Hepatocyte (in vitro differentiated cells): ENCODE measurements at regions not wholly inside any gene's neighbourhood (a gene's known extent, or its start where the extent isn't known, plus 50 kb on each side); places are given as distances from the start of the nearest gene placed in this dataset.

ENCODE experiments used
- DNase-seq: peaks from one replicate; pipeline ENCODE4 v3.0.0-alpha.2; 2016; ENCODE audit warnings: low spot score
- H2AFZ ChIP-seq: fragments of 200-600 bp; sonication (generic); 2 replicates; pipeline ENCODE4 v1.6.0; 2016; ENCODE audit warnings: antibody characterized with exemption, mild to moderate bottlenecking
- H3K27ac ChIP-seq: fragments of 200-600 bp; sonication (generic); 2 replicates; pipeline ENCODE4 v1.5.1; 2016; ENCODE audit warnings: mild to moderate bottlenecking
- H3K27me3 ChIP-seq: fragments of 200-600 bp; sonication (generic); 2 replicates; pipeline ENCODE4 v1.6.1; 2016
- H3K36me3 ChIP-seq: fragments of 200-600 bp; sonication (generic); replicated peaks from 2 replicates; pipeline ENCODE4 v1.5.1; 2016; ENCODE audit warnings: low read depth; ENCODE audit not compliant: insufficient read depth
- H3K4me1 ChIP-seq: fragments of 200-600 bp; sonication (generic); 2 replicates; pipeline ENCODE4 v1.5.1; 2016; ENCODE audit warnings: mild to moderate bottlenecking, moderate library complexity; ENCODE audit not compliant: insufficient read depth
- H3K4me2 ChIP-seq: fragments of 200-600 bp; sonication (generic); 2 replicates; pipeline ENCODE4 v1.6.0; 2016
- H3K4me3 ChIP-seq: fragments of 200-600 bp; sonication (generic); 2 replicates; pipeline ENCODE4 v1.5.1; 2016; ENCODE audit warnings: mild to moderate bottlenecking
- H3K79me2 ChIP-seq: fragments of 200-600 bp; sonication (generic); 2 replicates; pipeline ENCODE4 v1.6.0; 2017; ENCODE audit warnings: mild to moderate bottlenecking
- H3K9me2 ChIP-seq: fragments of 200-600 bp; sonication (generic); replicated peaks from 2 replicates; pipeline ENCODE4 v1.6.0; 2017; ENCODE audit warnings: mild to moderate bottlenecking; ENCODE audit not compliant: insufficient read depth
- H3K9me3 ChIP-seq: fragments of 200-600 bp; sonication (generic); 2 replicates; pipeline ENCODE4 v1.5.1; 2016; ENCODE audit warnings: low read depth, mild to moderate bottlenecking
- H4K20me1 ChIP-seq: fragments of 200-600 bp; sonication (generic); 2 replicates; pipeline ENCODE4 v1.6.0; 2016; ENCODE audit warnings: mild to moderate bottlenecking; ENCODE audit not compliant: insufficient read depth, poor library complexity, severe bottlenecking
- EZH2 ChIP-seq: fragments of 200-600 bp; sonication (generic); IDR thresholded peaks from 2 replicates; pipeline ENCODE4 v1.6.1; 2016; ENCODE audit warnings: antibody characterized with exemption, mild to moderate bottlenecking, borderline replicate concordance
- EZH2phosphoT487 ChIP-seq: fragments of 200-600 bp; sonication (generic); IDR thresholded peaks from one replicate; pipeline ENCODE4 v1.6.1; 2018; ENCODE audit warnings: antibody characterized with exemption, mild to moderate bottlenecking, low read depth, moderate library complexity; ENCODE audit not compliant: unreplicated experiment, severe bottlenecking
- WGBS: methylation state at CpG from one replicate; pipeline ENCODE4 v1.1.6; 2016; ENCODE audit warnings: low lambda C conversion rate; ENCODE audit errors: missing lambda C conversion rate; 5-methylcytosine and 5-hydroxymethylcytosine counted together
- TF ChIP-seq, protein P1 (sequence below): fragments of 200-600 bp; sonication (generic); IDR thresholded peaks from 2 replicates; pipeline ENCODE4 v1.5.1; 2016; ENCODE audit warnings: antibody characterized with exemption, mild to moderate bottlenecking; ENCODE audit not compliant: poor library complexity

GRCh38 chr5:125499636-125500332, 753.3 kb upstream of the ZNF608 start:
- Histone ChIP-seq H3K4me2 (no peak overlapping the region), H3K36me3 (no peaks in the 10 kb centered on the region), H3K4me1 (peaks cover 5% of the 10 kb centered on the region), H3K4me3 (no peak overlapping the region), H2AFZ (no peak overlapping the region), H3K9me3 (no peaks in the 10 kb centered on the region), H3K79me2 (no peaks in the 10 kb centered on the region), H3K9me2 (no peaks in the 10 kb centered on the region), H3K27me3 (no peaks in the 10 kb centered on the region), H3K27ac (no peak overlapping the region), H4K20me1 (no peaks in the 10 kb centered on the region)
- DNase-seq: no peak
- WGBS: 87% methylated on average over 2 of the region's 2 CpGs
- TF ChIP-seq EZH2phosphoT487 (no peak), EZH2 (no peak)
- TF ChIP-seq, protein P1, sequence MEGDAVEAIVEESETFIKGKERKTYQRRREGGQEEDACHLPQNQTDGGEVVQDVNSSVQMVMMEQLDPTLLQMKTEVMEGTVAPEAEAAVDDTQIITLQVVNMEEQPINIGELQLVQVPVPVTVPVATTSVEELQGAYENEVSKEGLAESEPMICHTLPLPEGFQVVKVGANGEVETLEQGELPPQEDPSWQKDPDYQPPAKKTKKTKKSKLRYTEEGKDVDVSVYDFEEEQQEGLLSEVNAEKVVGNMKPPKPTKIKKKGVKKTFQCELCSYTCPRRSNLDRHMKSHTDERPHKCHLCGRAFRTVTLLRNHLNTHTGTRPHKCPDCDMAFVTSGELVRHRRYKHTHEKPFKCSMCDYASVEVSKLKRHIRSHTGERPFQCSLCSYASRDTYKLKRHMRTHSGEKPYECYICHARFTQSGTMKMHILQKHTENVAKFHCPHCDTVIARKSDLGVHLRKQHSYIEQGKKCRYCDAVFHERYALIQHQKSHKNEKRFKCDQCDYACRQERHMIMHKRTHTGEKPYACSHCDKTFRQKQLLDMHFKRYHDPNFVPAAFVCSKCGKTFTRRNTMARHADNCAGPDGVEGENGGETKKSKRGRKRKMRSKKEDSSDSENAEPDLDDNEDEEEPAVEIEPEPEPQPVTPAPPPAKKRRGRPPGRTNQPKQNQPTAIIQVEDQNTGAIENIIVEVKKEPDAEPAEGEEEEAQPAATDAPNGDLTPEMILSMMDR: no peak

DNA sequence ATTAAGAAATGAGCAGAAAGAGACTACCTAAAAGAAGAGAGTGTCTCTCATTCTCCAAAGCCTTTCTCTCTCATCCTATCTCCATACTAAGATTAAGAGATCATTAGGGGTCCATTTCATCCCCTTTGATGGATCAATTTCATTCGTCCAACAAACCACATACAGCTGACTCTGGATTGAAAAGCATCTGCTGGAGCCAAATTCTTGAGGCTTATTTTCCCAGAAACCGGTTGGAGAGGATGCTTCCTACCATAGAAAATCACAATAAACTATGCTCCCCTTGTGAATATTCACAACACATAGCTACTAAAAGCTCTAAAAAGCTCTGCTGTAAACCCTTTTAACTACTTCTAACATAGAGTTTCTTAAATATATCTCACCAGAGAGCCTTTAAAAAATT, 755.0 kb upstream of the ZNF608 start:
- 70% methylated on average over 2 of the region's 2 CpGs for WGBS
- Histone ChIP-seq H3K27ac (no peak overlapping the region), H3K79me2 (no peaks in the 10 kb centered on the region), H3K36me3 (no peaks in the 10 kb centered on the region), H3K4me1 (peaks cover 5% of the 10 kb centered on the region), H3K27me3 (no peaks in the 10 kb centered on the region), H3K4me3 (no peak overlapping the region), H3K4me2 (no peak overlapping the region), H3K9me2 (no peaks in the 10 kb centered on the region), H2AFZ (no peak overlapping the region), H3K9me3 (no peaks in the 10 kb centered on the region), H4K20me1 (no peaks in the 10 kb centered on the region)
- DNase-seq: no peak
- TF ChIP-seq, protein P1: no peak
- TF ChIP-seq EZH2 (no peak), EZH2phosphoT487 (no peak)

DNA sequence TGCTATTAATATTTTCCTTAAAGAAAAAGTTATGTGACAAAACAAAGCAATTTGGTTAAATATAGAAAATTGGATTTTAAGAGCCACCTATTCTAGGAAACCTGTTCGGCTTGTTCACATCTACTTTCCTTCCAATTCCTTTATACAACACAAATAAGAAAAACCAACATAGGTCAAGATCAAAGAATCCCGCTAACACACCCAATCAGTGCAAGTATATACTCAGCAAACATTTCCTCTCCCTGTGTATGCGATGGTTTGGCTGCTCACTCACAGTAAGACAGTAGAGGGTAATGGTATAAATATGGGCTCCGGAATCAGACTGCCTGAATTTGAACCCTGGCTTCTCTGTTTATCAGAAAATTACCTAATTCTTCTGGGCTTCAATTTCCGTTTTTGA, 757.5 kb upstream of the ZNF608 start:
- Histone ChIP-seq H3K9me2 (no peaks in the 10 kb centered on the region), H3K36me3 (no peaks in the 10 kb centered on the region), H4K20me1 (no peaks in the 10 kb centered on the region), H3K4me1 (no peaks in the 10 kb centered on the region), H3K9me3 (no peaks in the 10 kb centered on the region), H3K27ac (no peak overlapping the region), H3K4me3 (no peak overlapping the region), H3K27me3 (no peaks in the 10 kb centered on the region), H2AFZ (no peak overlapping the region), H3K79me2 (no peaks in the 10 kb centered on the region), H3K4me2 (no peak overlapping the region)
- TF ChIP-seq EZH2phosphoT487 (no peak), EZH2 (no peak)
- TF ChIP-seq, protein P1: no peak
- WGBS: 60% methylated on average over 5 of the region's 5 CpGs
- no peak for DNase-seq

- H3K4me1 ChIP-seq: no peaks in the 10 kb centered on the region
- WGBS: 85% methylated on average over 3 of the region's 3 CpGs
- H3K27me3 ChIP-seq: no peaks in the 10 kb centered on the region
- no peak overlapping the region for H3K4me2 ChIP-seq
- H4K20me1 ChIP-seq: no peaks in the 10 kb centered on the region
- no peak overlapping the region for H2AFZ ChIP-seq
- no peak overlapping the region for H3K27ac ChIP-seq
- no peak for DNase-seq
- no peaks in the 10 kb centered on the region for H3K36me3 ChIP-seq
- TF ChIP-seq, protein P1: no peak
- no peak for TF ChIP-seq EZH2
- TF ChIP-seq EZH2phosphoT487: no peak
- H3K9me2 ChIP-seq: no peaks in the 10 kb centered on the region
- H3K4me3 ChIP-seq: no peak overlapping the region
- H3K79me2 ChIP-seq: no peaks in the 10 kb centered on the region
- no peaks in the 10 kb centered on the region for H3K9me3 ChIP-seq
Measured at GRCh38 chr5:125505115-125505514, 758.7 kb upstream of the ZNF608 start.
